NB4 (cell line): ENCODE measurements at regions not wholly inside any gene's neighbourhood (a gene's known extent, or its start where the extent isn't known, plus 50 kb on each side); places are given as distances from the start of the nearest gene placed in this dataset.

Experiments used
- DNase-seq: peaks from one replicate; pipeline ENCODE4 v3.0.0; 2010; ENCODE audit warnings: low read depth
- H3K4me3 ChIP-seq: one replicate; pipeline ENCODE4 v1.5.1; 2011; ENCODE audit warnings: mild to moderate bottlenecking, low read depth, low read length, moderate library complexity
- CTCF ChIP-seq: IDR thresholded peaks from one replicate; pipeline ENCODE4 v1.5.1; 2012; ENCODE audit warnings: low read depth, low read length
- MAX ChIP-seq: IDR thresholded peaks from 2 replicates; pipeline ENCODE4 v1.6.1; 2011; ENCODE audit warnings: low read depth, low read length
- MYC ChIP-seq: IDR thresholded peaks from 2 replicates; pipeline ENCODE4 v1.6.1; 2011; ENCODE audit warnings: low read depth, low read length
- POLR2A ChIP-seq: IDR thresholded peaks from 2 replicates; pipeline ENCODE4 v1.6.1; 2011; ENCODE audit warnings: mild to moderate bottlenecking; ENCODE audit not compliant: insufficient read length; ENCODE audit errors: extremely low read depth

GRCh38 chr6:154885214-154885613, 109.9 kb upstream of the TIAM2 start:
- no peak for TF ChIP-seq MAX
- DNase-seq: peak; percentile 20

GRCh38 chr6:154886016-154886415, 109.1 kb upstream of the TIAM2 start:
- TF ChIP-seq CTCF (no peak), MAX (no peak), MYC (no peak), POLR2A (no peak)
- no peak overlapping the region for H3K4me3 ChIP-seq
- DNase-seq: no peak

More at GRCh38 chr6:154885214-154885613, 109.9 kb upstream of the TIAM2 start:
- H3K4me3 ChIP-seq: no peak overlapping the region

- no peak for TF ChIP-seq CTCF
- no peak for TF ChIP-seq MYC
- no peak for TF ChIP-seq POLR2A
- no peak for TF ChIP-seq MAX
- no peak overlapping the region for H3K4me3 ChIP-seq
- DNase-seq: no peak
Observed at GRCh38 chr6:154886471-154886870, 108.6 kb upstream of the TIAM2 start.

- no peak for DNase-seq
- no peak overlapping the region for H3K4me3 ChIP-seq
- TF ChIP-seq CTCF (no peak), POLR2A (no peak), MAX (no peak), MYC (no peak)
Observed at GRCh38 chr6:154887051-154887450, 108.1 kb upstream of the TIAM2 start.

GRCh38 chr6:154888421-154889295, 106.5 kb upstream of the TIAM2 start:
- no peak for DNase-seq
- no peak overlapping the region for H3K4me3 ChIP-seq
- no peak for TF ChIP-seq CTCF
- no peak for TF ChIP-seq POLR2A
- no peak for TF ChIP-seq MYC
- TF ChIP-seq MAX: no peak

- no peak for TF ChIP-seq MAX
- TF ChIP-seq POLR2A: no peak
- H3K4me3 ChIP-seq: no peak overlapping the region
- no peak for DNase-seq
Observed at GRCh38 chr6:154890874-154891273, 104.2 kb upstream of the TIAM2 start.
